Thyroid gland (tissue), 4 donors: ENCODE measurements at regions not wholly inside any gene's neighbourhood (a gene's known extent, or its start where the extent isn't known, plus 50 kb on each side); places are given as distances from the start of the nearest gene placed in this dataset.

Source experiments
- DNase-seq, 2 donors: peaks; one replicate each; pipeline ENCODE4 v3.0.0-alpha.2; 2019
- H3K27ac ChIP-seq, 3 donors: fragments of 200-600 bp; sonication (generic); 1 replicate in 2 of 3; 2 replicates in 1 of 3; pipeline ENCODE4 v1.5.1; 2016 to 2019; ENCODE audit warnings: mild to moderate bottlenecking in 1 of 3, moderate library complexity in 1 of 3
- H3K27me3 ChIP-seq: fragments of 200-600 bp; sonication (generic); one replicate; pipeline ENCODE4 v1.5.1; 2019
- H3K36me3 ChIP-seq, 2 donors: fragments of 200-600 bp; sonication (generic); one replicate each; pipeline ENCODE4 v1.5.1; 2016 to 2019
- H3K4me1 ChIP-seq, 2 donors: fragments of 200-600 bp; sonication (generic); one replicate each; pipeline ENCODE4 v1.5.1; 2017 to 2019
- H3K4me3 ChIP-seq, 3 donors: fragments of 200-600 bp; sonication (generic); replicated peaks in 1 of 3; 1 replicate in 2 of 3; 2 replicates in 1 of 3; pipeline ENCODE4 v1.5.1; 2016; ENCODE audit warnings: mild to moderate bottlenecking in 1 of 3
- H3K9me3 ChIP-seq: fragments of 200-600 bp; sonication (generic); one replicate; pipeline ENCODE4 v1.5.1; 2017
- CTCF ChIP-seq, 6 experiments: fragments of 200-600 bp in 3 of 6; fragments of 450-650 bp in 3 of 6; sonication (generic) in 3 of 6; IDR thresholded peaks; one replicate each; pipeline ENCODE4 v1.5.1; 2016 to 2019; ENCODE audit warnings: antibody characterized with exemption in 6 of 6, mild to moderate bottlenecking in 2 of 6, inconsistent platforms in 1 of 6, moderate library complexity in 1 of 6
- POLR2A ChIP-seq, 2 donors: fragments of 450-650 bp; IDR thresholded peaks; one replicate each; pipeline ENCODE4 v1.6.1; 2017; ENCODE audit warnings: antibody characterized with exemption in 2 of 2, mild to moderate bottlenecking in 2 of 2, moderate library complexity in 1 of 2
- WGBS, 2 donors: methylation state at CpG; one replicate each; pipeline ENCODE4 v1.1.5; 2017; 5-methylcytosine and 5-hydroxymethylcytosine counted together
- intact Hi-C: fragments of 100-400 bp; cut with DNase I; formaldehyde crosslinking; loops from one replicate; pipeline ENCODE4 v1.15.1; 2023

GRCh38 chr1:98336472-98337083 lies 324.9 kb upstream of the SNX7 start:
- no peak for TF ChIP-seq POLR2A (IDR thresholded peaks at IDR 0.05)
- TF ChIP-seq CTCF (IDR thresholded peaks at IDR 0.05) = no peak
- no peak overlapping the region for H3K27ac ChIP-seq
- intact Hi-C loops = no loop called here
- H3K4me1 ChIP-seq = no peaks in the 10 kb centered on the region
- 68 to 79% methylated on average over 5 of the region's 5 CpGs for WGBS, 2 donors
- H3K36me3 ChIP-seq = no peaks in the 10 kb centered on the region
- H3K9me3 ChIP-seq = no peaks in the 10 kb centered on the region
- no peak for DNase-seq
- H3K4me3 ChIP-seq = no peak overlapping the region
- no peaks in the 10 kb centered on the region for H3K27me3 ChIP-seq

GRCh38 chr1:98333936-98334335 lies 327.6 kb upstream of the SNX7 start:
- no peak for DNase-seq
- Histone ChIP-seq H3K4me1 (no peaks in the 10 kb centered on the region), H3K9me3 (no peaks in the 10 kb centered on the region), H3K27ac (no peak overlapping the region), H3K36me3 (no peaks in the 10 kb centered on the region), H3K27me3 (no peaks in the 10 kb centered on the region), H3K4me3 (no peak overlapping the region)
- intact Hi-C loops = no loop called here
- WGBS, 2 donors = 78 to 85% methylated on average over 3 of the region's 3 CpGs
- TF ChIP-seq CTCF (IDR thresholded peaks at IDR 0.05) (no peak), POLR2A (IDR thresholded peaks at IDR 0.05) (no peak)

- no peak overlapping the region for H3K27ac ChIP-seq
- H3K36me3 ChIP-seq = no peaks in the 10 kb centered on the region
- no peaks in the 10 kb centered on the region for H3K27me3 ChIP-seq
- H3K4me1 ChIP-seq = no peaks in the 10 kb centered on the region
- TF ChIP-seq CTCF (IDR thresholded peaks at IDR 0.05) (no peak), POLR2A (IDR thresholded peaks at IDR 0.05) (no peak)
- intact Hi-C loops = no loop called here
- no peak overlapping the region for H3K4me3 ChIP-seq
- 75% methylated on average over 3 of the region's 3 CpGs for WGBS, 2 donors
- no peaks in the 10 kb centered on the region for H3K9me3 ChIP-seq
- no peak for DNase-seq
Measured at GRCh38 chr1:98333406-98333805, 328.1 kb upstream of the SNX7 start.

DNA sequence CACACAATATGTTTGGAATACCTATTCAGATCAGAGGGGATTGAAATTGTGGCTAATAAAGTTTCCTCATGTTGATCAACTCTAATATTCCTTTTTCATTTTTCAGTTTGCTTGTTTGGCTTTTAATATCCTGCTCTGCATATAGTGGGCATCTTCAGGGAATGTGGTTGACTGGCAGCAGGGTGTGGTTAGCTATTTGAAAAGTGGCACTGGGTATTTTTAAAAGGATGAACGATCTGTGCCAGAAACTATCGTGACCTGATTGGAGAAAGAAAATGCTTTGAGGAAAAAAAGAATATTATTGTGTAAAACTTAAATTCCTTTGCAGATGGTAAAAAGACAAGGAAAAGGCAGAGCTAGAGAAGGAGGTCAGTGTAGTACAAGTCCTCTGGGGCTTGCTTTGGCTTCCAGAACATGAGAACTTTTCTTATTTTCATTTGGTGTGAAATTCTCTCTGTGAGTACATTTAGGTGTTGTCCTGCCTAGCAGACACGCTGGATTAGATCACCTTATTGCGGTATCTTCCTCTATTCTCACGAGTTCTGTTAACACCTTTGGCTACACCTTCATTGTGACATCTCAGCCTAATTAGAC lies 329.7 kb upstream of the SNX7 start:
- Histone ChIP-seq H3K27me3 (no peaks in the 10 kb centered on the region), H3K4me3 (no peak overlapping the region), H3K9me3 (no peaks in the 10 kb centered on the region), H3K36me3 (no peaks in the 10 kb centered on the region), H3K27ac (no peak overlapping the region), H3K4me1 (no peaks in the 10 kb centered on the region)
- 60 to 69% methylated on average over 5 of the region's 5 CpGs for WGBS, 2 donors
- intact Hi-C loops = no loop called here
- TF ChIP-seq CTCF (IDR thresholded peaks at IDR 0.05) = no peak
- no peak for TF ChIP-seq POLR2A (IDR thresholded peaks at IDR 0.05)
- DNase-seq = no peak

- Histone ChIP-seq H3K27ac (no peak overlapping the region), H3K4me1 (no peaks in the 10 kb centered on the region), H3K27me3 (no peaks in the 10 kb centered on the region), H3K4me3 (no peak overlapping the region), H3K36me3 (no peaks in the 10 kb centered on the region), H3K9me3 (no peaks in the 10 kb centered on the region)
- no peak for TF ChIP-seq CTCF (IDR thresholded peaks at IDR 0.05)
- TF ChIP-seq POLR2A (IDR thresholded peaks at IDR 0.05) = no peak
- no peak for DNase-seq
- WGBS, 2 donors = 75 to 79% methylated on average over 3 of the region's 3 CpGs
- intact Hi-C loops = no loop called here
Measured at GRCh38 chr1:98331243-98331642, 330.3 kb upstream of the SNX7 start.
